ENCODE measurements at regions not wholly inside any gene's neighbourhood (a gene's known extent, or its start where the extent isn't known, plus 50 kb on each side); places are given as distances from the start of the nearest gene placed in this dataset.

- Histone ChIP-seq H3K27ac (replicated peaks) (no peak overlapping the region), H3K4me3 (replicated peaks; ENCODE audit: insufficient read depth, low read length) (no peak overlapping the region)
These were observed 236.2 kb downstream of the SYK start for GRCh38 chr9:91037511-91038482.

GRCh38 chr9:91038483-91039124 lies 237.0 kb downstream of the SYK start:
- DNase-seq (ENCODE audit: low read depth in 1 of 2, low spot score in 1 of 2): no peak
- Histone ChIP-seq H3K4me3 (replicated peaks; ENCODE audit: insufficient read depth, low read length) (no peak overlapping the region), H3K27ac (replicated peaks) (no peak overlapping the region), H3K27me3 (ENCODE audit: insufficient read depth, poor library complexity, severe bottlenecking) (no peaks in the 10 kb centered on the region)
- no peak for TF ChIP-seq REST (IDR thresholded peaks at IDR 0.05; ENCODE audit: insufficient replicate concordance, low read depth)
- TF ChIP-seq SPI1 (IDR thresholded peaks at IDR 0.05; ENCODE audit: borderline replicate concordance, low read depth): no peak
- TF ChIP-seq POLR2AphosphoS5 (IDR thresholded peaks at IDR 0.05; ENCODE audit: low read depth): no peak
- TF ChIP-seq GABPA (IDR thresholded peaks at IDR 0.05; ENCODE audit: low read depth): no peak
- no peak for TF ChIP-seq CTCF (IDR thresholded peaks at IDR 0.05; ENCODE audit: insufficient read depth, low read length)

More at GRCh38 chr9:91037511-91038482, 236.2 kb downstream of the SYK start:
- DNase-seq (ENCODE audit: low read depth in 1 of 2, low spot score in 1 of 2): peak in 1 of 2 experiments; percentile 28
- TF ChIP-seq SPI1 (IDR thresholded peaks at IDR 0.05; ENCODE audit: borderline replicate concordance, low read depth): 0 out of 2 replicates have a peak, but pooled peaks have one; percentile 0
- TF ChIP-seq GABPA (IDR thresholded peaks at IDR 0.05; ENCODE audit: low read depth): no peak
- no peak for TF ChIP-seq REST (IDR thresholded peaks at IDR 0.05; ENCODE audit: insufficient replicate concordance, low read depth)
- TF ChIP-seq POLR2AphosphoS5 (IDR thresholded peaks at IDR 0.05; ENCODE audit: low read depth): no peak
- H3K27me3 ChIP-seq (ENCODE audit: insufficient read depth, poor library complexity, severe bottlenecking): no peaks in the 10 kb centered on the region

- no peak for DNase-seq (ENCODE audit: low read depth in 1 of 2, low spot score in 1 of 2)
- Histone ChIP-seq H3K27ac (replicated peaks) (no peak overlapping the region), H3K4me3 (replicated peaks; ENCODE audit: insufficient read depth, low read length) (no peak overlapping the region), H3K27me3 (ENCODE audit: insufficient read depth, poor library complexity, severe bottlenecking) (no peaks in the 10 kb centered on the region)
- TF ChIP-seq POLR2AphosphoS5 (IDR thresholded peaks at IDR 0.05; ENCODE audit: low read depth) (no peak), GABPA (IDR thresholded peaks at IDR 0.05; ENCODE audit: low read depth) (no peak), SPI1 (IDR thresholded peaks at IDR 0.05; ENCODE audit: borderline replicate concordance, low read depth) (no peak), CTCF (IDR thresholded peaks at IDR 0.05; ENCODE audit: insufficient read depth, low read length) (no peak), REST (IDR thresholded peaks at IDR 0.05; ENCODE audit: insufficient replicate concordance, low read depth) (no peak)
These were observed 237.7 kb downstream of the SYK start for GRCh38 chr9:91039125-91039834.

All from HL-60 (cell line).